Prostate gland (tissue), 2 donors: ENCODE measurements at regions not wholly inside any gene's neighbourhood (a gene's known extent, or its start where the extent isn't known, plus 50 kb on each side); places are given as distances from the start of the nearest gene placed in this dataset.

ENCODE experiments used
- CTCF ChIP-seq, 4 experiments: fragments of 200-600 bp in 2 of 4; fragments of 450-650 bp in 2 of 4; sonication (generic) in 2 of 4; IDR thresholded peaks; 1 replicate in 3 of 4; 2 replicates in 1 of 4; pipeline ENCODE4 v1.5.1; 2016 to 2019; ENCODE audit warnings: antibody characterized with exemption in 4 of 4, mild to moderate bottlenecking in 2 of 4, moderate library complexity in 2 of 4
- POLR2A ChIP-seq: fragments of 450-650 bp; IDR thresholded peaks from one replicate; pipeline ENCODE4 v1.6.1; 2016; ENCODE audit warnings: antibody characterized with exemption, mild to moderate bottlenecking

- TF ChIP-seq CTCF (IDR thresholded peaks at IDR 0.05) (no peak), POLR2A (no peak)
Measured at GRCh38 chr3:178967177-178967532, 104.5 kb downstream of the ZMAT3 start.
